WERI-Rb-1 (cell line): ENCODE measurements at regions not wholly inside any gene's neighbourhood (a gene's known extent, or its start where the extent isn't known, plus 50 kb on each side); places are given as distances from the start of the nearest gene placed in this dataset.
A peak's percentile ranks its signal among the peaks of the same experiment; 100 is the strongest.
"Not testable (repeated sequence)": the region's sequence is repeated elsewhere in the genome, so short reads cannot be mapped to it uniquely, and the experiment has no call there.

Experiments
- DNase-seq: peaks from one replicate; pipeline ENCODE4 v3.0.0-alpha.2; 2020
- H3K27ac ChIP-seq: fragments of 250-450 bp; sonication (Bioruptor Pico); 2 replicates; pipeline ENCODE4 v1.5.1; 2020; ENCODE audit warnings: mild to moderate bottlenecking, moderate library complexity
- H3K27me3 ChIP-seq: fragments of 250-450 bp; sonication (Bioruptor Pico); 2 replicates; pipeline ENCODE4 v1.5.1; 2021; ENCODE audit warnings: mild to moderate bottlenecking, low read depth, moderate library complexity; ENCODE audit not compliant: insufficient read depth, severe bottlenecking
- H3K36me3 ChIP-seq: fragments of 250-450 bp; sonication (Bioruptor Pico); 2 replicates; pipeline ENCODE4 v1.5.1; 2020; ENCODE audit warnings: mild to moderate bottlenecking, moderate library complexity
- H3K4me3 ChIP-seq: 2 replicates; pipeline ENCODE4 v1.5.1; 2011; ENCODE audit warnings: low read depth, mild to moderate bottlenecking, control low read depth, low read length
- H3K9me3 ChIP-seq: fragments of 250-450 bp; sonication (Bioruptor Pico); 2 replicates; pipeline ENCODE4 v1.5.1; 2021; ENCODE audit warnings: mild to moderate bottlenecking, moderate library complexity; ENCODE audit not compliant: severe bottlenecking
- TF ChIP-seq, protein P1 (sequence below): IDR thresholded peaks from 2 replicates; pipeline ENCODE4 v1.5.1; 2011; ENCODE audit warnings: low read depth, mild to moderate bottlenecking, control low read depth, inconsistent platforms, low read length

DNA sequence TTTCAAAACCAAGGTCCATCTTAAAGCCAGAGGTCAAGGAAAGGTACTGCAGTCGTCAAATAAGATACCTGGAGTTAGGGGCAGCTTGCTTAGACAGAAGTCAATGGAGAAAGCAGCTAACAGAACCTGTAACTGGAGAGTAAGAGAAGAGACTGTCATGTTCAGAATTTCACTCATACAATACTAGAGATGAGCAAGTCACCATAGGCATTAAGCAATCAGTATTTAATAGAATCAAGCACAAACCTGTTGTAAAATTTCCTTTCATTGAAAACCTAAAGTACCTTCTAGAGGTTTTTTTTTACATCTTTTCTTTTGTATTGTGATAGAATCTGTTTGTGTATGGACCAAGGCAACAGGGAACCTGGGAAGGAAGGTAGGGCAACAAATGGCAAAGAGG, 183.4 kb upstream of the ERBB4 start:
- peaks cover 5% of the 10 kb centered on the region for H3K9me3 ChIP-seq
- TF ChIP-seq, protein P1, sequence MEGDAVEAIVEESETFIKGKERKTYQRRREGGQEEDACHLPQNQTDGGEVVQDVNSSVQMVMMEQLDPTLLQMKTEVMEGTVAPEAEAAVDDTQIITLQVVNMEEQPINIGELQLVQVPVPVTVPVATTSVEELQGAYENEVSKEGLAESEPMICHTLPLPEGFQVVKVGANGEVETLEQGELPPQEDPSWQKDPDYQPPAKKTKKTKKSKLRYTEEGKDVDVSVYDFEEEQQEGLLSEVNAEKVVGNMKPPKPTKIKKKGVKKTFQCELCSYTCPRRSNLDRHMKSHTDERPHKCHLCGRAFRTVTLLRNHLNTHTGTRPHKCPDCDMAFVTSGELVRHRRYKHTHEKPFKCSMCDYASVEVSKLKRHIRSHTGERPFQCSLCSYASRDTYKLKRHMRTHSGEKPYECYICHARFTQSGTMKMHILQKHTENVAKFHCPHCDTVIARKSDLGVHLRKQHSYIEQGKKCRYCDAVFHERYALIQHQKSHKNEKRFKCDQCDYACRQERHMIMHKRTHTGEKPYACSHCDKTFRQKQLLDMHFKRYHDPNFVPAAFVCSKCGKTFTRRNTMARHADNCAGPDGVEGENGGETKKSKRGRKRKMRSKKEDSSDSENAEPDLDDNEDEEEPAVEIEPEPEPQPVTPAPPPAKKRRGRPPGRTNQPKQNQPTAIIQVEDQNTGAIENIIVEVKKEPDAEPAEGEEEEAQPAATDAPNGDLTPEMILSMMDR, result no peak
- no peak overlapping the region for H3K27ac ChIP-seq
- no peaks in the 10 kb centered on the region for H3K36me3 ChIP-seq
- no peaks in the 10 kb centered on the region for H3K27me3 ChIP-seq
- DNase-seq, result no peak
- no peak overlapping the region for H3K4me3 ChIP-seq

DNA sequence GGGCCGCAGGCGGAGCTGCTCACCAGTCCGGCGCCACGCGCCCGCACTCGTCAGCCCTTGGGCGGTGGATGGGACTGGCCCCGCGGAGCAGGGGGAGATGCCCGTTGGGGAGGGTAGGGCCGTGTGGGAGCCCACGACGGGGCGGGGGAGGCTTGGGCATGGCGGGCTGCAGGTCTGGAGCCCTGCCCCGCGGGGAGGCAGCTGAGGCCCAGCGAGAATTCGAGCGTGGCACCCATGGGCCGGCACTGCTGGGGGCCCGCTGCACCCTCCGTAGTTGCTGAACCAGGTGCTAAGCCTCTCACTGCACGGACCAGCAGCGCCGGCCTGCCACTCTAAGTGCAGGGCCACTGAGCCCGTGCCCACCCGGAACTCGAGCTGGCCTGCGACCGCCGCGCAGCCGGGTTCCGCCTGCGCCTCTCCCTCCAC, 182.4 kb upstream of the ERBB4 start:
- Histone ChIP-seq H3K4me3 (no peak overlapping the region), H3K27me3 (no peaks in the 10 kb centered on the region), H3K9me3 (peaks cover 5% of the 10 kb centered on the region), H3K36me3 (no peaks in the 10 kb centered on the region), H3K27ac (no peak overlapping the region)
- TF ChIP-seq, protein P1, result no peak
- no peak for DNase-seq

DNA sequence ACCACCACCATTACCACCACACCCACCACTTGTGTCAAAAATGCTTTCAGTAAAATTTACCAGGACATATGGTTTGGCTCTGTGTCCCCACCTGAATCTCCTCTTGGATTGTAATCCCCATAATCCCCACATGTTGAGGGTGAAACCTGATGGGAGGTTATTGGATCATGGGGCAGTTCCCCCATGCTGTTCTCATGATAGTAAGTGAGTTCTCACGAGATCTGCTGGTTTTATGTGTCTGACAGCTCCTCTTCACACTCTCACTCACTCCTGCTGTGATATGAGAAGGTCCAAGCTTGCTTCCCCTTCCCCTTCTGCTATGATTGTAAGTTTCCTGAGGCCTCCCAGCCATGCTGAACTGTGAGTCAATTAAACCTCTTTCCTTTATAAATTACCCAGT, 176.8 kb upstream of the ERBB4 start:
- not testable (repeated sequence) for H3K27me3 ChIP-seq, H3K27ac ChIP-seq, H3K36me3 ChIP-seq, H3K9me3 ChIP-seq, H3K4me3 ChIP-seq
- DNase-seq, result peak; percentile 55

DNA sequence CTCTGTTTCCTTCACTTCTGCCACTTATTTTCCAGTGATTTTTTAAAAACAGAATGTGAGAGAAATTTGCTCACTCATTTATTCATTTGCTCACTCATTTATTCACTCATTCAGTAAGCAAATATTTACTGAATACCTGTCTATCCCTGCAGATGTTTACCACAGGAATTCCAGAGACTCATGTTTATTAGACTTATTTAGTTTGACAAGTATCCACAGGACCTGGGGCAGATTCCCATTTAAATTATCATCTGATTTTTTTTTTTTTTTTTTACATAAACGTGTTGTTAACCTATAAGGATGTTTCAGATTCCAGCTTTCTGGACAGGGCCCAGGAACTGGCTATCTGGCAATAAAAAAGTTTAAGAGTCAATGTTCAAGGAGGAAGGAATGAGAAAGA, 175.1 kb upstream of the ERBB4 start:
- H3K4me3 ChIP-seq, result no peak overlapping the region
- no peaks in the 10 kb centered on the region for H3K9me3 ChIP-seq
- no peaks in the 10 kb centered on the region for H3K36me3 ChIP-seq
- no peak for DNase-seq
- TF ChIP-seq, protein P1, result no peak
- H3K27me3 ChIP-seq, result no peaks in the 10 kb centered on the region
- H3K27ac ChIP-seq, result no peak overlapping the region

DNA sequence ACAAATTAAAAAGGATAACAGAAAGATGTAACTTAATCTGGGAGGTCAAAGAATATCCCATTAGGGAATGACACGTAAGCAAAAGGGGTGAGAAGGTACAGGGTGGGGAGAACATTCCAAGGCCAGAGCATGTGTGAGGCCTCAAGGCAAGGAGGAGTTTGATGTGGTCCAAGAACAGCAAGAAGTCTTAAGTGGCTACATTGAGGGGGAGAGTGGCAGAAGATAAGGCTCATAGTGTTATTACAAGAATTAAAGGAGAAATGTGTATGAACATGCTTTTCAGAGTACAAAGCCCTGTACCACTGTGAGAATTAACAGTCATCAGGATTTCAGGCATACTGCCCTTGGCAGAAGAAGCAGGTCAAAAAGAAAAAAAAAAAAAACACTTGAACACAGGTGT, 174.4 kb upstream of the ERBB4 start:
- TF ChIP-seq, protein P1, result no peak
- no peaks in the 10 kb centered on the region for H3K9me3 ChIP-seq
- DNase-seq, result no peak
- no peaks in the 10 kb centered on the region for H3K36me3 ChIP-seq
- H3K4me3 ChIP-seq, result no peak overlapping the region
- H3K27me3 ChIP-seq, result no peaks in the 10 kb centered on the region
- H3K27ac ChIP-seq, result no peak overlapping the region

DNA sequence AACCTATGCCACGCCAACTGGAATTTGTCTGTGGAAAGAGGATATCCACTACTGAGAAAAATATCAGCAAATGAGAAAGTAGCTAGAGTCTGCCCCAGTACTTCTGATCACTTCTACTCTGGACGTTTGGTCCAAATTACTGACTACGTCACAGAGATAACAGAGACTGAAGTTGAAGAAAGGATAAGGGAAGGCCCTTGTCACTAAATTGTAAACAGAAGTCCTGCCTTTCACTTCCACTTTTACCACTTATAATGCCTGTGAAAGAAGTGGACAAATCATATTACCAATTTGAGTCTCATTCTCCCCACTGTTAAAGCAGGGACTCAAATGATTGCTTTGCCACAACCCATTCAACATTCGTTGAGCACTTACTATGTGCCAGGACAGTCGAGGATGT, 173.9 kb upstream of the ERBB4 start:
- no peak for DNase-seq
- Histone ChIP-seq H3K27me3 (no peaks in the 10 kb centered on the region), H3K9me3 (no peaks in the 10 kb centered on the region), H3K27ac (no peak overlapping the region), H3K4me3 (no peak overlapping the region), H3K36me3 (no peaks in the 10 kb centered on the region)
- TF ChIP-seq, protein P1, result no peak

DNA sequence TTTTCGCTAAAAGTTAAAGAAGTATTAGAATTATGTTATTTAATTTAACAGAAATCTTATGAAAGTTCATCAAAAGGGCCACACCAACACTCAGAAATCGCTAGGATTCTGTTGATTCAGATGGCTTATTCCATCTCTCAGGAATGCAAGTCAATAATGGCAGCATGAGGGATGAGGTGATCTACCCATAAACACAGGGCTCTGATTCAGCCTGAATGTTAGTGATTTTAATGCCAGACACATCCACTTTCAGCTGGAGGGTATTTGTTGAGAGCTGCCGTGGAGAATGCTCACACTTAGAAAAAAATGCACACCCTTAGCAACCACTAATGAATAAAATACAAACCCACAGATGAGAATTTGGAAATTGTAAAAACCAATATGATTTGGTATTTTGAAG, 173.3 kb upstream of the ERBB4 start:
- DNase-seq, result no peak
- no peak overlapping the region for H3K4me3 ChIP-seq
- no peak overlapping the region for H3K27ac ChIP-seq
- TF ChIP-seq, protein P1, result no peak
- no peaks in the 10 kb centered on the region for H3K27me3 ChIP-seq
- no peaks in the 10 kb centered on the region for H3K36me3 ChIP-seq
- H3K9me3 ChIP-seq, result no peaks in the 10 kb centered on the region
